Nephron progenitor cell (in vitro differentiated cells): ENCODE measurements at regions not wholly inside any gene's neighbourhood (a gene's known extent, or its start where the extent isn't known, plus 50 kb on each side); places are given as distances from the start of the nearest gene placed in this dataset.

Experiments used
- DNase-seq: peaks from one replicate; pipeline ENCODE4 v3.0.0; 2021
- H3K27ac Mint-ChIP-seq: 2 replicates; pipeline ENCODE4 v1.8.0; 2021; ENCODE audit warnings: mild to moderate bottlenecking, moderate library complexity, mixed read lengths
- H3K27me3 Mint-ChIP-seq: 2 replicates; pipeline ENCODE4 v1.8.0; 2021; ENCODE audit warnings: mild to moderate bottlenecking, low read depth, mixed read lengths; ENCODE audit not compliant: poor library complexity
- H3K36me3 Mint-ChIP-seq: 2 replicates; pipeline ENCODE4 v1.8.0; 2021; ENCODE audit warnings: low read depth, mixed read lengths
- H3K4me1 Mint-ChIP-seq: 2 replicates; pipeline ENCODE4 v1.8.0; 2021; ENCODE audit warnings: mixed read lengths
- H3K4me3 Mint-ChIP-seq: 2 replicates; pipeline ENCODE4 v1.8.0; 2021; ENCODE audit warnings: mild to moderate bottlenecking, moderate library complexity, mixed read lengths
- H3K9me3 Mint-ChIP-seq: 2 replicates; pipeline ENCODE4 v1.8.0; 2021; ENCODE audit warnings: mild to moderate bottlenecking, moderate library complexity, mixed read lengths
- TF ChIP-seq, protein P1 (sequence below): fragments of 200-600 bp; sonication (generic); IDR thresholded peaks from 2 replicates; pipeline ENCODE4 v1.5.0; 2021; ENCODE audit warnings: antibody characterized with exemption

DNA sequence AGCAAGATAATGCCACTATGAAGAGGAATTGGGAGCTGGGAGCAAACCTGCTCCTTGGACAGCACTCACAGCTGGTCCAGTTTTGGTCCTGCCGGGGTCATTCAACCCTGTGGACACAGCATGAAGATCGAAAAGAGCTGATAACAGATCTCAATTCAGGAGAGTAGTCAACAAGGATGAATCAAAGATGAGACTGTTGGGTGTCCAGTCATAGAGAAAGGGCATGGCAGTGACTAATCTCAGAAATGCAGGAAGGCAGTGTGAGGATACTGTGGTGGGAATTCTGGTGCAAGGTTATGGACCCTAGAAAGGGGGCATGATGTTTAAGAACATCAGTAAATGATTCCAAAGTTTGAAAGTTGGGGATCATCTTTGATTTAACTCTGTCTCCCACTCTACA lies 261.4 kb upstream of the ZP4 start:
- Mint-ChIP-seq H3K27ac (no peak overlapping the region), H3K4me3 (no peak overlapping the region), H3K9me3 (no peaks in the 10 kb centered on the region), H3K36me3 (no peaks in the 10 kb centered on the region), H3K4me1 (no peaks in the 10 kb centered on the region), H3K27me3 (peaks cover 8% of the 10 kb centered on the region)
- DNase-seq = no peak
- TF ChIP-seq, protein P1, sequence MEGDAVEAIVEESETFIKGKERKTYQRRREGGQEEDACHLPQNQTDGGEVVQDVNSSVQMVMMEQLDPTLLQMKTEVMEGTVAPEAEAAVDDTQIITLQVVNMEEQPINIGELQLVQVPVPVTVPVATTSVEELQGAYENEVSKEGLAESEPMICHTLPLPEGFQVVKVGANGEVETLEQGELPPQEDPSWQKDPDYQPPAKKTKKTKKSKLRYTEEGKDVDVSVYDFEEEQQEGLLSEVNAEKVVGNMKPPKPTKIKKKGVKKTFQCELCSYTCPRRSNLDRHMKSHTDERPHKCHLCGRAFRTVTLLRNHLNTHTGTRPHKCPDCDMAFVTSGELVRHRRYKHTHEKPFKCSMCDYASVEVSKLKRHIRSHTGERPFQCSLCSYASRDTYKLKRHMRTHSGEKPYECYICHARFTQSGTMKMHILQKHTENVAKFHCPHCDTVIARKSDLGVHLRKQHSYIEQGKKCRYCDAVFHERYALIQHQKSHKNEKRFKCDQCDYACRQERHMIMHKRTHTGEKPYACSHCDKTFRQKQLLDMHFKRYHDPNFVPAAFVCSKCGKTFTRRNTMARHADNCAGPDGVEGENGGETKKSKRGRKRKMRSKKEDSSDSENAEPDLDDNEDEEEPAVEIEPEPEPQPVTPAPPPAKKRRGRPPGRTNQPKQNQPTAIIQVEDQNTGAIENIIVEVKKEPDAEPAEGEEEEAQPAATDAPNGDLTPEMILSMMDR = no peak

DNA sequence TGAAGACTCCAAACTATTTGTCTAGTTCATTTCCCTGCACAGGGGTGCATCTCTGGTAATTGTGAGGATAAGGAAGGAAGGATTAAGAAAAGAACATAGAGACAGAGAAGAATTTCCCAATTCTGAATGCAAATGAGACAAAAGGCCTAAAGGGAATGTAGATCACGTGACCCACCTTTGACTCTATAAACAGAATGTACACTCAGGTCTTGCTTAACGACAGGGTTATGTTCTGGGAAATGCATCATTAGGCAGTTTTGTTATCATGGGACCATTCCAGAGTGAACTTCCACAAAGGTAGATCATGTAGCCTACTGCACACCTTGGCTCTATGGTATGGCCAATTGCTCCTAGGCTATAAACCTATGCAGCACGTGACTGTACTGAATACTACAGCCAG lies 252.3 kb upstream of the ZP4 start:
- no peak for DNase-seq
- no peak overlapping the region for H3K4me3 Mint-ChIP-seq
- H3K27me3 Mint-ChIP-seq = no peaks in the 10 kb centered on the region
- H3K4me1 Mint-ChIP-seq = peaks cover 5% of the 10 kb centered on the region
- TF ChIP-seq, protein P1 = no peak
- H3K9me3 Mint-ChIP-seq = no peaks in the 10 kb centered on the region
- H3K36me3 Mint-ChIP-seq = no peaks in the 10 kb centered on the region
- no peak overlapping the region for H3K27ac Mint-ChIP-seq

DNA sequence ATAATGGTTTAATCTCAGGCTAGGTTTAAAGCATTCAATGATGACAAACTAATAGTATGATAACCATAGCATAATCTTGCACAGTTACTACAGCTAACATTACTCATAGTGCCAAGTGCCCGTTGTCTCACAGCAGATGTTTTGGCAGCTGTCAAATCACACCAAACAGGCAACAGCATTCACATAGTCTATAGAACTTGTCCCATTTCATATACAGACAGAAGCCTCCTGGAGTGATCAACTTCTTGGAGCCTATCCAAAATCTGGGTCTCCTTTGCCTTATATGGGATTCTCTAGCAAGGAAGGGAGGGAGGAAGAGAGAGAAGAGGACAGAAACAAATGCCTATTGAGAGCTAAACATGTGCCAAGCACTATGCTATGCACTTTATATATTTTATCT lies 250.6 kb upstream of the ZP4 start:
- H3K36me3 Mint-ChIP-seq = no peaks in the 10 kb centered on the region
- DNase-seq = no peak
- TF ChIP-seq, protein P1 = no peak
- H3K27ac Mint-ChIP-seq = no peak overlapping the region
- no peak overlapping the region for H3K4me3 Mint-ChIP-seq
- peaks cover 5% of the 10 kb centered on the region for H3K4me1 Mint-ChIP-seq
- no peaks in the 10 kb centered on the region for H3K9me3 Mint-ChIP-seq
- H3K27me3 Mint-ChIP-seq = no peaks in the 10 kb centered on the region

DNA sequence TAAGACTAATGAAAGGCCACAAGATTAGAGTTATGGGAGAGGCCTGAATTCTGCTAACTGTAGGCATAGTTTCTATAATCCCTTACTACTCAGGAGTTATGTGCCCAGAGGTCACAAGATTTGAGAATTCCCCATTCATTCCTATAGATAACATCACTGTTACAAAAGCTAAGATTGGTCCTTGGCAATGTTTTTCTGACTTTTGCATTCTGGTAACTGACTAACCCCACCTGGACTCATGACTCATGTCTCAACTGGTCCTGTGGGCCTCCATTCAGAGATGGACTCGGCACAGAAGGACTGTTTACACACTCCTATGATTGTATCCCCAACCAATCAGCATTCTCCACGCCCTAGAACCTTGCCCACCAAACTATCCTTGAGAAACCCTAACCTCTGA lies 249.0 kb upstream of the ZP4 start:
- no peak overlapping the region for H3K27ac Mint-ChIP-seq
- no peaks in the 10 kb centered on the region for H3K27me3 Mint-ChIP-seq
- no peaks in the 10 kb centered on the region for H3K9me3 Mint-ChIP-seq
- H3K36me3 Mint-ChIP-seq = no peaks in the 10 kb centered on the region
- peaks cover 5% of the 10 kb centered on the region for H3K4me1 Mint-ChIP-seq
- TF ChIP-seq, protein P1 = no peak
- no peak for DNase-seq
- H3K4me3 Mint-ChIP-seq = no peak overlapping the region

DNA sequence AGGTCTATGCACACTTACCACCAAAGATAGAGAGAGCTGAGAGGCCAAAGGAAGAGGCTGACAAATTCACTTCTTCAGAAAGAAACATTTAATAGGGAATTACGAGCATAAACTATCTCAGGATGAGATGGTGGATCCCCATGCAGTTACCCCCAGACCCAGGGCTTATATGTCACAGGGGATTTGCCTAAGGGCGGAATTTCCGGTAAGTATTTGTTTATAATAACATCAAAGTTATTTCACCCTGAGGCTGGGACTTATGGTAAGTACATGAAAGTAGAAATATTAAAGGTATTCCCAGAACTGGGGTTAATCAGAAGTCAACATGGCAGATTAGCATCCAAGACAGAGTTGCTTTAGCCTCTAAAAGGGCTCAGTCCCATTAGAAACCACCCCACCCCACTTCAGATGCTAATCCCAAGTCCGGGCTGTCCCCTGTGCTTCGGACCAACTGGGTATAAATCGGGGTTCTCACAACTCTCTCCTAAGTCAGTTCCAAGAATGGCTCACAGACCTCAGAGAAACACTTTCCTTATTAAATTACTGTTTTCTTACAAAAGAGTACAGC lies 247.4 kb upstream of the ZP4 start:
- Mint-ChIP-seq H3K4me3 (no peak overlapping the region), H3K9me3 (no peaks in the 10 kb centered on the region), H3K27ac (no peak overlapping the region), H3K27me3 (no peaks in the 10 kb centered on the region), H3K36me3 (no peaks in the 10 kb centered on the region), H3K4me1 (peaks cover 5% of the 10 kb centered on the region)
- DNase-seq = no peak
- TF ChIP-seq, protein P1 = no peak
